ENCODE measurements at regions not wholly inside any gene's neighbourhood (a gene's known extent, or its start where the extent isn't known, plus 50 kb on each side); places are given as distances from the start of the nearest gene placed in this dataset.

- H3K27me3 Mint-ChIP-seq: peaks cover 6% of the 10 kb centered on the region
- no peak overlapping the region for H3K4me3 Mint-ChIP-seq
- no peaks in the 10 kb centered on the region for H3K36me3 Mint-ChIP-seq
- H3K9me3 Mint-ChIP-seq (ENCODE audit: low read depth): no peaks in the 10 kb centered on the region
- no peaks in the 10 kb centered on the region for H3K4me1 Mint-ChIP-seq (ENCODE audit: low read depth)
- H3K27ac Mint-ChIP-seq: no peak overlapping the region
Measured at GRCh38 chr4:123821861-123822260, 425.3 kb downstream of the SPRY1 start.

DNA sequence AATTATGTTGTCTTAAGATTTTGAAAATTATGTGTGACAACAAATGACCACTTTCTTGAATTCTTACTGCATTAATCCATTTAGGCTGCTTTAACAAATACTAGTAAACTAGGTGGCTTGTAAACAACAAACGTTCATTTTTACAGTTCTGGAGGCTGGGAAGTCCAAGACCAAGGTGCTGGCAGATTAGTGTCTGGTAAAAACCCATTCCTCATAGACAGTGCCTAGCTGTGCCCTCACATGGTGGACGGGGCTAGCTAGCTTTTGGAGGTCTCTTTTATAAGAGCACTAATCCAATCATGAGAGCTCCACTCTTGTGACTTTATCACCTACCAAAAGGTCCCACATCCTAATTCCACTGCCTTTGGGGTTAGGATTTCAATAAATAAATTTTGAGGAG, 425.8 kb downstream of the SPRY1 start:
- Mint-ChIP-seq H3K4me3 (no peak overlapping the region), H3K4me1 (ENCODE audit: low read depth) (no peaks in the 10 kb centered on the region), H3K27ac (no peak overlapping the region), H3K36me3 (no peaks in the 10 kb centered on the region), H3K9me3 (ENCODE audit: low read depth) (no peaks in the 10 kb centered on the region), H3K27me3 (peaks cover 6% of the 10 kb centered on the region)

DNA sequence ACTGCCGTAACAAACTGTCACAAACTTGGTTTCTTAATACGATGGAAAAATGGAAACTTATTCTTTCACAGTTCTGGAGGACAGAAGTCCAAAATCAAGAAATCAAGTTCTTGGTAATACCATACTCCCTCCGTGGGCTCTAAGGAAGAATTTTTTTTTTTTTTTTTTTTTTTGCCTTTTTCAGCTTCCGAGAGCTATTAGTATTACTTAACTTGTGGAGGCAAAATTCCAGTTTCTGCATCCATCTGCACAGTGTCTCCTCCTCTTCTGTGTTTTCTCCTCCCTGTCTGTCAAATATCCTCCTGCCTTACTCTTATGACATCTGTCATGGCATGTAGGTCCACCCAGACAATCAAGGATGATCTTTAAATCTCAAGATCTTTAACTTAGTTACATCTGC, 426.6 kb downstream of the SPRY1 start:
- H3K9me3 Mint-ChIP-seq (ENCODE audit: low read depth): no peaks in the 10 kb centered on the region
- peaks cover 6% of the 10 kb centered on the region for H3K27me3 Mint-ChIP-seq
- H3K4me1 Mint-ChIP-seq (ENCODE audit: low read depth): no peaks in the 10 kb centered on the region
- H3K36me3 Mint-ChIP-seq: no peaks in the 10 kb centered on the region
- H3K27ac Mint-ChIP-seq: no peak overlapping the region
- no peak overlapping the region for H3K4me3 Mint-ChIP-seq

DNA sequence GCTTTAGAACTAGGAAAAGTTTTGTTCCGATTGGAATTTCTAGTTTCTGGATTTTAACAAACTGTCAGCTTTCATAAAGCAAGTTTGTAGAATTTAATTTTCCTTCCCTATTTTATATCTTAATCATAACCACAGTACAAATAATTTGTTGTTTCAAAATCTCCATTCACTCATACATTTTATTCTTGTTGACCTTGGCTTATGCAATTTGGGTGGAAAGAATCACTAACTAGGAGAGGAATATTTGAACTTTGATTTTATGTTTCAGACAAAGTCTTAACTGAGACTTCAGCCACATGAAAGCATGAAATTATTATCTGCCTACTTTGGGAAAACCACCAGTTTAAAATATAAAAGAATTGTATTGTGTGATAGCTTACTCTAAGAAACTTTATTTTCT, 427.9 kb downstream of the SPRY1 start:
- Mint-ChIP-seq H3K4me1 (ENCODE audit: low read depth) (no peaks in the 10 kb centered on the region), H3K36me3 (no peaks in the 10 kb centered on the region), H3K9me3 (ENCODE audit: low read depth) (no peaks in the 10 kb centered on the region), H3K27ac (no peak overlapping the region), H3K4me3 (no peak overlapping the region), H3K27me3 (peaks cover 5% of the 10 kb centered on the region)

DNA sequence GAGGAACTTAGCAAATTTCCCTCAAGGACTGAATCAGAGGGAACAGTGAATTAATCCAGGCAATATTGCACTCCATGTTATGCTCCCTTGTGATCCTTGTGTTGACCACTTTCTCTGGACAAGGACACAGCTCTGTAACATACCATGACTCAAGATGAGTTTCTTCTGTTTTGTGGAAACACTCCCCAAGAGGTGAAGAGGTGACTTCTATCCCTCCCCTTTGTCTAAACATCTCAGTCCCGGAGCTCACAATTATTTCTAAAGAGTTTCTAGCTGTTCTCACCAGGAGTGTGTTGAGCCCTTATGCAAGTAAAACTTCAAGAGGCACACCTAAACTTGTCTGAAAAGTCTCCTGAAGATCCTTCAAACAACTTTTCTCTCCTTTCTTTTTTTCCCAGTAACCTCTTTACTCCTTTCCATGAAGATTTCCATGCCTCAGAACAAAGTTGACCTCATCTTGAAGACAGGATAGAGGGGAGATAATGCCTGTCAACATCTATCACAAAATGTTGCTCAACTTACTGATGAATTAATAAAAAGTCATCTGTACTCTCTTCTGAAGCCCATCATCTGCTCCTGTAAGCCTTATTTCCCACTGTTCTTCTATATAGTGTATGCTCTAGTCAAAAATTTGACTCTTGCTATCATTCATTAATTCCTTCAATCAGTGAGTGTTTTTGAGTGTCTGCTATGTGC, 429.1 kb downstream of the SPRY1 start:
- Mint-ChIP-seq H3K4me3 (no peak overlapping the region), H3K4me1 (ENCODE audit: low read depth) (no peaks in the 10 kb centered on the region), H3K36me3 (no peaks in the 10 kb centered on the region), H3K9me3 (ENCODE audit: low read depth) (no peaks in the 10 kb centered on the region), H3K27me3 (peaks cover 5% of the 10 kb centered on the region), H3K27ac (no peak overlapping the region)

DNA sequence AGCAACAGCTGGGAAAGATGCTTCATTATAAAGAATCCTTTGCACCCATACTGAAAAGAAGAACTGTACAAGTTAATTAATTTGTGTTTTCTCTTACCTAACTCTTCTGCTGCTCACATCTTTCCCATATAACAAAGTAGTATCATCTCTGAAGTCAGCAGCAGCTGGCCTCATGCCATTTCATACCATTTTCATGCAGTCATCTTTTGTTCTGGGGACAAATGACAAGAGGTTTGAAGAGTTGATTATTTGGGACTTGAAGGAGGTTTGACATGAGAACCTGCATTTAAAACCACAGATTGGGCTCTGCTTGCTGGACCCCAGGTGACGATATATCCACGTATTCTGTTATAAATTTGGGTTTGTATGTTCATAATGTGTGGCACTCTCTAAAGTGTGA, 430.3 kb downstream of the SPRY1 start:
- Mint-ChIP-seq H3K36me3 (no peaks in the 10 kb centered on the region), H3K27me3 (peaks cover 5% of the 10 kb centered on the region), H3K4me3 (no peak overlapping the region), H3K9me3 (ENCODE audit: low read depth) (no peaks in the 10 kb centered on the region), H3K4me1 (ENCODE audit: low read depth) (no peaks in the 10 kb centered on the region), H3K27ac (no peak overlapping the region)

GRCh38 chr4:123827511-123827910, 430.9 kb downstream of the SPRY1 start:
- no peaks in the 10 kb centered on the region for H3K4me1 Mint-ChIP-seq (ENCODE audit: low read depth)
- H3K9me3 Mint-ChIP-seq (ENCODE audit: low read depth): no peaks in the 10 kb centered on the region
- peaks cover 5% of the 10 kb centered on the region for H3K27me3 Mint-ChIP-seq
- no peak overlapping the region for H3K4me3 Mint-ChIP-seq
- no peak overlapping the region for H3K27ac Mint-ChIP-seq
- no peaks in the 10 kb centered on the region for H3K36me3 Mint-ChIP-seq

DNA sequence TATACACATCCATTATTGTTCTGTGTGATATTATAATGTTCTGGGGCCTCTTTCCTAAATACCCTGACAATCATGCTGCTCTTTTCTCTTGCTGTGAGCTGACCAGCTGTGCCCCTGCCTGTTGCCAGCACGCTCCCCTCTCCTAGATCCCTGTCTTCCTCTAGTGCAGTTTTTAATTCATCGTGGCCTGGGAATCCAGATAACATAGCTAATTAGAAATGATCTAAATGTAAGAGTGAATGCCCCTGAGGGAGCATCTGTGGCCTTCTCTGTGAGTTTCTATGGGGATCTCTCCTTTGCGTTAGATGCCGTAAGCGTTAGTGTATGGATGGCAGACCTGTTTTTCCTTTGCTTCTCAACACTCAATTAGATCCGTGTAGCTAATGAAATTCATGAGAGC, 434.3 kb downstream of the SPRY1 start:
- H3K27me3 Mint-ChIP-seq: no peaks in the 10 kb centered on the region
- H3K9me3 Mint-ChIP-seq (ENCODE audit: low read depth): no peaks in the 10 kb centered on the region

GRCh38 chr4:123832173-123833026, 435.8 kb downstream of the SPRY1 start:
- no peaks in the 10 kb centered on the region for H3K4me1 Mint-ChIP-seq (ENCODE audit: low read depth)

More for the DNA sequence above, 434.3 kb downstream of the SPRY1 start:
- H3K4me1 Mint-ChIP-seq (ENCODE audit: low read depth): no peaks in the 10 kb centered on the region
- H3K27ac Mint-ChIP-seq: no peak overlapping the region
- H3K4me3 Mint-ChIP-seq: no peak overlapping the region
- H3K36me3 Mint-ChIP-seq: no peaks in the 10 kb centered on the region

DNA sequence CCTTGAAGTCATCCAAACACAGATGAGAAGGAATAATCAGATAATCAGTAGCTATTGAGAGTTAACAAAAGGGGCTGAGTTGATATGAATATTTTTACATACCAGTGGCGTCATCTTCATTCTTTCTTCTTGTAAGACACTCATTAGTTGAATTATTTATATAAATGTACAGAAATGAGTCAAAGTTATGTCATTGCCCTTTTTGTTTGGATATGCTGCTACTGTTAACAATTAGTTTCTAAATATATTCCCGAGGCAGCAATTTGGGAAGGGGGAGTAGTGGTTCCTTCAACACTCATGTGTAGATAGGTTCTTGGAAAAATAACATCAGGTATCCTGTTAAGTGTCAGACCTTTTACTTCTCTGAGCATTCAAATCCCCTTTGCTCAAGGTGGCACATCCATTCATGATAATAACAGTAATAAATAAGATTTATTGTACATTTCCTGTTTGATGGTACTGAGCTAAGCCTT, 436.6 kb downstream of the SPRY1 start:
- H3K27me3 Mint-ChIP-seq: no peaks in the 10 kb centered on the region
- no peaks in the 10 kb centered on the region for H3K36me3 Mint-ChIP-seq

More at GRCh38 chr4:123832173-123833026, 435.8 kb downstream of the SPRY1 start:
- Mint-ChIP-seq H3K4me3 (no peak overlapping the region), H3K36me3 (no peaks in the 10 kb centered on the region), H3K9me3 (ENCODE audit: low read depth) (no peaks in the 10 kb centered on the region), H3K27ac (no peak overlapping the region), H3K27me3 (no peaks in the 10 kb centered on the region)

GRCh38 chr4:123835831-123836590, 439.4 kb downstream of the SPRY1 start:
- no peaks in the 10 kb centered on the region for H3K9me3 Mint-ChIP-seq (ENCODE audit: low read depth)
- no peaks in the 10 kb centered on the region for H3K4me1 Mint-ChIP-seq (ENCODE audit: low read depth)
- H3K36me3 Mint-ChIP-seq: no peaks in the 10 kb centered on the region
- H3K27ac Mint-ChIP-seq: no peak overlapping the region
- no peak overlapping the region for H3K4me3 Mint-ChIP-seq
- no peaks in the 10 kb centered on the region for H3K27me3 Mint-ChIP-seq

More for the DNA sequence above, 436.6 kb downstream of the SPRY1 start:
- Mint-ChIP-seq H3K9me3 (ENCODE audit: low read depth) (no peaks in the 10 kb centered on the region), H3K4me3 (no peak overlapping the region), H3K4me1 (ENCODE audit: low read depth) (no peaks in the 10 kb centered on the region), H3K27ac (no peak overlapping the region)

DNA sequence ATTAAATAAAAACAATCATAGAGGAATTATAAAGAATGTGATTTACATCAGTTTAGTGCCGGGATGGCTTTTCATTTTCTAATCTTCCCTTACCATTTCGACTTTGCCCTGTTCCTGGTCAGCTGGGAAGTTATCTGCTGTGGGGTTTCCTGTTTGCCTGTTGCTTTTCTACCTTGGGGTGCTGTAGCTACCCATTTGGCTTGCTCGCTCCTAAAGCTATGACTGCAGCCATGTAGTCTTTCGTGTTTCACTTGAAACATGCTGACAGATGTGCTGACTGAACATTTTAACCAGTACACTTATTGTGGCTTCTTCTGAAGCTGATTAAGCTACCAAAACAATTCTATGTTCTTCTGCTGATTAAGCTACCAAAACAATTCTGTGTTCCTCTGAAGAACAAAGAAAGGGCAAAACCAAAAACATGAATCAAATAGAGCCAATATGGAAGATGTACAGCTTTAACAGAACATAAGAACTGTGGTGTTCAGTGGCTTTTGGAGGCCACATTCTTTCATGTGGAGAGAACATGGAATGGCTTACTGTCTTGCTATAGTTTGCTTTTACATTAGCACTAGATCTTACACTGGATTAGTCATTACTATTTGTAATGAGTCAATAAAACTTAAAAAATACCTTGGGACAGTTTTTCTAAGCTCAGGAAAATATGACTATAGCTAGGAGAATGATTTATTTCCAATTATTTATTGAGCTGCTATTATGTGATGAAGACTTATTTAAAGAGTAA, 440.4 kb downstream of the SPRY1 start:
- no peaks in the 10 kb centered on the region for H3K9me3 Mint-ChIP-seq (ENCODE audit: low read depth)

DNA sequence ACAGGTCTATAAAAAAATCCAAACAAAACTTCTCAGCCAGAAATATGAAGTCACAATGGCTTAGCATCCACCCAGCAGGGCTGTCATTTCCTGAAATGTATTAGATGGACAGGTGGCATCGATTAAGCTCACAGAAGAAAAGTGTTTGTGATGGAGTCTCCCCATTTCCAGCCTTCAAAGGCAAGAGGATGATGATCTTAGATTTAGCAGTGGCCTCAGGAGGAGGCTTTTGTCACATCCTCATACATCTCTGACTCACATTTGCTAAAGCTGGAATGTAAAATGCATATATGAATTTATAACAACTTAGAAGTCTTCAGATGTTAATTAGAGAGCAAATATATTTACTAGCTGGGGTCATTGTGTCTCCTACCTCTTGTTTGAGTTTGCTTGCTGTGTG, 441.9 kb downstream of the SPRY1 start:
- H3K4me3 Mint-ChIP-seq: no peak overlapping the region
- no peaks in the 10 kb centered on the region for H3K9me3 Mint-ChIP-seq (ENCODE audit: low read depth)

More for the DNA sequence above, 440.4 kb downstream of the SPRY1 start:
- Mint-ChIP-seq H3K4me3 (no peak overlapping the region), H3K36me3 (no peaks in the 10 kb centered on the region), H3K4me1 (ENCODE audit: low read depth) (no peaks in the 10 kb centered on the region), H3K27me3 (no peaks in the 10 kb centered on the region), H3K27ac (no peak overlapping the region)

DNA sequence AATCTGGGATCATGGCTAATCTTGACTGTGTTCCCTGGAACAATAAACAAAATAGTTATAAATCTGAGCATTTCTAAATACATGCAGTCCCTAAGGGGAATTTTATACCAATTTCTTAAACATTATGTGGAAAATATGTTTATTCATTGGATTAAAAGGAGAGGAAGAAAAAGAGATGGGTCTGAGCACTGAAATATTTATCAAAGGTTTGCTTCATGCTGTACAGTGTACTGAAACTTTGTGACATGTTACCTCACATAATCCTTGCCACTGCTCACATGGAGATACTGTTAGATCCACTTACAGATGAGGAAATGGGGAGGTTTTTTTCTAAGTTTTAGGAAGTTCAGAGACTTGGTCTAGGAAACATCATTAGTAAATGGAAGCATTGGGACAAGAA, 443.6 kb downstream of the SPRY1 start:
- H3K9me3 Mint-ChIP-seq (ENCODE audit: low read depth): no peaks in the 10 kb centered on the region
- H3K27me3 Mint-ChIP-seq: no peaks in the 10 kb centered on the region
- H3K4me3 Mint-ChIP-seq: no peak overlapping the region
- no peak overlapping the region for H3K27ac Mint-ChIP-seq
- no peaks in the 10 kb centered on the region for H3K4me1 Mint-ChIP-seq (ENCODE audit: low read depth)
- no peaks in the 10 kb centered on the region for H3K36me3 Mint-ChIP-seq

More for the DNA sequence above, 441.9 kb downstream of the SPRY1 start:
- Mint-ChIP-seq H3K27ac (no peak overlapping the region), H3K4me1 (ENCODE audit: low read depth) (no peaks in the 10 kb centered on the region), H3K36me3 (no peaks in the 10 kb centered on the region), H3K27me3 (no peaks in the 10 kb centered on the region)

Measured in activated naive CD8-positive, alpha-beta T cell (primary cell).